Liver (tissue), 3 donors: ENCODE measurements at regions not wholly inside any gene's neighbourhood (a gene's known extent, or its start where the extent isn't known, plus 50 kb on each side); places are given as distances from the start of the nearest gene placed in this dataset.

Experiments used
- CTCF ChIP-seq: fragments of 150-350 bp; IDR thresholded peaks from 2 replicates; pipeline ENCODE4 v1.5.1; 2017; ENCODE audit warnings: improper control_type of control experiment, low read depth, low read length; ENCODE audit not compliant: missing input control
- JUND ChIP-seq, 2 donors: IDR thresholded peaks; 2 replicates each; pipeline ENCODE4 v1.6.1; 2016; ENCODE audit warnings: antibody characterized with exemption in 2 of 2
- RXRA ChIP-seq, 2 donors: IDR thresholded peaks; 2 replicates each; pipeline ENCODE4 v1.6.1; 2017 to 2018; ENCODE audit warnings: antibody characterized with exemption in 2 of 2, mild to moderate bottlenecking in 1 of 2
- SP1 ChIP-seq: IDR thresholded peaks from 2 replicates; pipeline ENCODE4 v1.6.1; 2018; ENCODE audit warnings: antibody characterized with exemption, mild to moderate bottlenecking
- ZBTB33 ChIP-seq: IDR thresholded peaks from 2 replicates; pipeline ENCODE4 v1.6.1; 2016; ENCODE audit warnings: antibody characterized with exemption
- donor health status: healthy.
- donor health status: healthy.

GRCh38 chr1:222064388-222065211 lies 322.7 kb upstream of the DUSP10 start:
- TF ChIP-seq CTCF (no peak), ZBTB33 (no peak), JUND (IDR thresholded peaks at IDR 0.05) (no peak), RXRA (IDR thresholded peaks at IDR 0.05) (no peak), SP1 (no peak)
